ENCODE measurements at regions not wholly inside any gene's neighbourhood (a gene's known extent, or its start where the extent isn't known, plus 50 kb on each side); places are given as distances from the start of the nearest gene placed in this dataset.

DNA sequence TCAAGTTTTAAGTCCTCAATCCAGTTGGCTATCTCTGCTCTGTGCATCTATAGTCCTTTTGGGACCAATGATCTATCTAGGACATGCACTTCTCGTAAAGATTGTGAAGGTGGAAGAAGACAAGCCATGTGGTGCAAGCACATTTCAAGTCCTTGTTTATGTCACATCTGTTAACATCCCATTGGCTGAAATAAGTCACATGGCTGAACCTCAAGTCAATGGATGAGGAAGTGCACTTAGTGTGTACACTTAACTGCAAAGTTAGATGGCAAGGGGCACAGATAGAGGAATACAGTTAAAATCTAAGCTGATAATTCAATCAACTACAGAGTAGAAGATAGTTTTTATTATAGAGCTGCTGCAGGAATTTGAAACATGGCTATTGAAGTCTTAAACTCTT lies 362.8 kb upstream of the TBX3 start:
- DNase-seq (ENCODE audit: low spot score in 2 of 2), result no peak
- ATAC-seq, result no peak
- Mint-ChIP-seq H3K27ac (no peak overlapping the region), H3K9me3 (peaks cover 7 to 12% of the 10 kb centered on the region in 2 donors), H3K36me3 (no peaks in the 10 kb centered on the region)

DNA sequence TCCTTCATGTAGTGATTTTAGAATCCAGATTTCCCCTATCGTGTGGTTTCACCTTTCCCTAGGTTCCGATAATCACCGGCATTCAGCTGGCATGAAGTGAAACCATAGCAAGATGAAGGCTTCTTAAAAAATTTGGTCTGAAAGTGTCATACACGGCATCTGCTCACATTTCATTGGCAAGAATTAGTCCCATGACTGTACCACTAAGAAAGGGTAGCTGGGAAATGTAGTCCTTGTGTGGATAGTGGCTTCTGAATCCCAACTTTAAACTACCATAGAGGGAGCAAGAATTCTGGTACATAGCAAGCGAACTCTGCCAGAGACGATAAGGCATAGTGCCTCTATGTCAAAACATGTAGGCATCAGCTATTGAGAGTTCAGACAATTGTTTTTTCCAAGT lies 360.1 kb upstream of the TBX3 start:
- no peaks in the 10 kb centered on the region for H3K36me3 Mint-ChIP-seq
- peaks cover 7 to 16% of the 10 kb centered on the region in 2 donors for H3K9me3 Mint-ChIP-seq
- H3K27ac Mint-ChIP-seq, result no peak overlapping the region
- no peak for DNase-seq (ENCODE audit: low spot score in 2 of 2)
- ATAC-seq, result no peak

DNA sequence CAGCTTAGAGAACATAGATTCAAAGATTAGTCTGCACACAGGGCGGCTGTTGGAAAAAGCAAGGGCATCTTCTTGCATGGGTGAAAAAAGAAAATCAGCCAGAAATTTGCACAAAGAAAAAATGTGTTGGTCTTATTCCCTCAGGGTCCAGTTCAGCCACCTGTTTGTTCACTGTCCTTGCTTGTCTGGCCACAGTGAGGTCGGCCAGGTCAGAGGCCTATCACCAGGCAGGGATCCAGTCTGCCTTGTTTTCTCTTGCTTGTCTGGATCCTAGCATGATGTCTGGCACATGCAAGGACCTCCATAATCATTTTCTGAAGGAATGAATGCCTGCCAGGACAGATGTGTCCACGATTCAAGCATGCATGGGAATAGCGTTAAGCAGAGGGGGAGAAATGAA lies 359.1 kb upstream of the TBX3 start:
- Mint-ChIP-seq H3K27ac (no peak overlapping the region), H3K36me3 (no peaks in the 10 kb centered on the region), H3K9me3 (peaks cover 7 to 14% of the 10 kb centered on the region in 2 donors)
- no peak for ATAC-seq
- DNase-seq (ENCODE audit: low spot score in 2 of 2), result no peak

DNA sequence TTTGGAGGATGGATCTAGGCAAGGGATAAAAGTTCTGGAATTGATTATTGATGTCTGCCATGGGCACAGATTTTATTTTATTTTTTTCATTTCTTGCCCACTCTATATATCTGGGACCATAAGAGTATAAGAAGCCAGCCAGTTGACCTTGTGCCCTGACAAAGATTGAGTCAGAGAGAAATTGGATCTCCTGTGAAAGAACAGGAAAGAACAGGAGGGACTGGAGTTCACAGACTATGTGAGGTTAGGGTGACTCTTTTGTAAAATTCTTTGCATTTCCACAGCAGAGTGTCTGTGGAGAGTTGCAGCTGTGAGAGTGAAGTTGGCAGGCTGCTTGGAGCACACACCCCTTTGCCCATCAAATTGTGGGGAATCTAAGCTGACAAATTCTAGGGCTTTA lies 358.4 kb upstream of the TBX3 start:
- DNase-seq (ENCODE audit: low spot score in 2 of 2), result no peak
- ATAC-seq, result no peak
- Mint-ChIP-seq H3K9me3 (peaks cover 7 to 10% of the 10 kb centered on the region in 2 donors), H3K36me3 (no peaks in the 10 kb centered on the region), H3K27ac (no peak overlapping the region)

DNA sequence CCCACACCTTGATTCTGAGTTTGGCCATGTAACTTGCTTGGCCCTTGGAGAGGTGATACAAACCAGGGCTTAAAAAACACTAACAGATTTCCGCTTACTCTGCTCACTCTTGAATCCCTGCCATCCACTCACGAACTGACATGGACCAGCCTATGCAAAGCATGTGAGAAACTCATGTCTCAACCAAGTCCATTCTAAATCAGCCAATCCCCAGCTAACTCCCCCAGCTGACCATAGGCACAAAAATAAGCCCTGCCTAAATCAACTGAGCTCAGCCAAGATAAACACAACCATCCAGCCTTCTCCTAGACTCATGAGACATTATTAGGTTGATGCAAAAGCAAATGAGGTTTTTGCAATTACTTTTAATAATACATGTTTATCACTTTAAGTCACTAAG lies 353.9 kb upstream of the TBX3 start:
- peaks cover 7 to 21% of the 10 kb centered on the region in 2 donors for H3K9me3 Mint-ChIP-seq
- peaks cover 0 to 15% of the 10 kb centered on the region in 2 donors for H3K36me3 Mint-ChIP-seq
- no peak overlapping the region for H3K27ac Mint-ChIP-seq
- DNase-seq (ENCODE audit: low spot score in 2 of 2) (no peak), ATAC-seq (no peak)

DNA sequence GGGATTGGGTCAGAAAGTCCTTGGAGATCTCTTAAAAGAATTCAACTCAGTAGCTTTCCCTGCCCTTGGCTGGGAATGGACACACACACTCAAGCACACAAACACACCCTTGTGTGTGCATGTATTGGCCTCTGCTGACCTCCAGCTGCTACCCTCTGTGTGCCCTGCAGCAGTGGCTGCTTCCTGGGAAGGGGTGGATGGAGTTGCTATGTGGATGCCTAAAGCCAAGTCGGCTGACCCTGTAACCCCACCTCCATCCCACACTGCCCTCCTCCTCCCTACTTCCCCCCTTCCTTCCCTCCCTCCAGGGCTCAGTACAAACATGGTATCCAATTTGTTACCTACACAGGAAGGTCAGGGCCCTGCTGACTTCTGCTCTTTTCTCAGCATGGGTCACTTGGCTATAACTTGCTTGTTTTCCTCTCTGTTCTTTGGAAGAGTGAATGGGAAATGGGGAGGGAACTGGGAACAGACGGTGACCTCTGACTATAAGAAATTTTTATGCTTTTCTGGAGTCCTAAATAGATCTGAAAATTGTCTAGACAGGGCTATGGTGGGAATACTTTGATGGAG lies 351.6 kb upstream of the TBX3 start:
- peaks cover 0 to 15% of the 10 kb centered on the region in 2 donors for H3K36me3 Mint-ChIP-seq
- H3K9me3 Mint-ChIP-seq, result peaks cover 0 to 26% of the 10 kb centered on the region in 2 donors
- DNase-seq (ENCODE audit: low spot score in 2 of 2) (no peak), ATAC-seq (no peak)
- H3K27ac Mint-ChIP-seq, result no peak overlapping the region

DNA sequence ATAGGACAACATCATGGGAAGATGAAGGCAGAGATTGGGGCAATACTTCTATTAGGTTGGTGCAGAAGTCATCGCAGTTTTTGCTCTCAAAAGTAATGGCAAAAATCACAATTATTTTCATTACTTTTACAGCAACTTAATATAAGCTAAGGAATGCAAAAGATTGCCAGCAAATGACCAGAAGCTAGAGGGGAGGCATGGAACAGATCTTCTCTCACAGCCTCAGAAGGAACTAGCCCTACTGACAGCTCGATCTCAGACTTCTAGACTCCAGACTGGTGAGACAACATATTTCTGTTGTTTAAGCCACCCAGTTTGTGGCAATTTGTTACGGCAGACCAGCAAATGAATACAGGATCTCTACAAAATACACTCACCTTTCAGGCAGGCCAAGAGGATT lies 348.5 kb upstream of the TBX3 start:
- DNase-seq (ENCODE audit: low spot score in 2 of 2) (no peak), ATAC-seq (no peak)
- peaks cover 0 to 15% of the 10 kb centered on the region in 2 donors for H3K36me3 Mint-ChIP-seq
- peaks cover 0 to 26% of the 10 kb centered on the region in 2 donors for H3K9me3 Mint-ChIP-seq
- H3K27ac Mint-ChIP-seq, result no peak overlapping the region

DNA sequence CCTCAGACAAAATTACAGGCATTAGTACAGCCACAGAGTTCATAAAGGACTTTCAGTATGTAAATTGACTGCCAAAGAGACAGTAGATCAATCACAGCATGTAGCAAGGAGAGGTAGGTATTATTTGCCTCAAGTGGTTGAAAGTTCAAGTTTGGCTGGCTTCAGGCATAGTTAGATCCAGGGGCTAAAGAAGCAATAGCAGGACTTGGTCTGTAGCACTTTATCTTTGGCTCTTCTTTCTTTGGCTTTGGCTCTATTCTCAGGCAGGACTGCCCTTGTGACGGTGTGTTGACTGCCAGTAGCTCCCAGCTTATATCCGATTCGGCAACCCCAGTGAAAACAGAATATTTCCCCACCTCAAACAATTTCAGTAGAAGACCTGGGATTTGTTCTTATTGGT lies 346.0 kb upstream of the TBX3 start:
- DNase-seq (ENCODE audit: low spot score in 2 of 2), result no peak
- peaks cover 9 to 29% of the 10 kb centered on the region in 2 donors for H3K9me3 Mint-ChIP-seq

DNA sequence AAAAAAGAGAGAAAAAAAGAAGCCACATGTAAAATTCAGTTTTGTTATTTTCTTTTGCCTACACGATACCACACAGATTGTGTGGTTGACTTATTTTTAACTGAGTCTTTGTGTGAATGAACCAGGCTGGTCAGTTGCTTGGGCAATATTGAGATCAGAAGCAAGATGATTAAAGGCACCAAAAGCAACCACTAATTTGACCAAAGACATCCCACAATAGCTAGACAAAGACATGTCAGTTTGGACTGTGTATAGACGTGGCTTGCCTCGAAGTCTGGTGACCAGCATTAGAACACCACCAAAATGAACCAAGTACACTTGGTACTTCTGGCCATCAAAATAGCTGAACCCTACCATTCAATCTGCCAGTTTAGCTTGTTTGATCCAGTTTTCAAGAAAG lies 340.6 kb upstream of the TBX3 start:
- no peak for ATAC-seq
- no peak for DNase-seq (ENCODE audit: low spot score in 2 of 2)
- Mint-ChIP-seq H3K36me3 (no peaks in the 10 kb centered on the region), H3K27ac (no peak overlapping the region), H3K9me3 (peaks cover 23 to 35% of the 10 kb centered on the region in 2 donors)

More for the DNA sequence above, 346.0 kb upstream of the TBX3 start:
- Mint-ChIP-seq H3K36me3 (peaks cover 0 to 8% of the 10 kb centered on the region in 2 donors), H3K27ac (no peak overlapping the region)
- no peak for ATAC-seq

DNA sequence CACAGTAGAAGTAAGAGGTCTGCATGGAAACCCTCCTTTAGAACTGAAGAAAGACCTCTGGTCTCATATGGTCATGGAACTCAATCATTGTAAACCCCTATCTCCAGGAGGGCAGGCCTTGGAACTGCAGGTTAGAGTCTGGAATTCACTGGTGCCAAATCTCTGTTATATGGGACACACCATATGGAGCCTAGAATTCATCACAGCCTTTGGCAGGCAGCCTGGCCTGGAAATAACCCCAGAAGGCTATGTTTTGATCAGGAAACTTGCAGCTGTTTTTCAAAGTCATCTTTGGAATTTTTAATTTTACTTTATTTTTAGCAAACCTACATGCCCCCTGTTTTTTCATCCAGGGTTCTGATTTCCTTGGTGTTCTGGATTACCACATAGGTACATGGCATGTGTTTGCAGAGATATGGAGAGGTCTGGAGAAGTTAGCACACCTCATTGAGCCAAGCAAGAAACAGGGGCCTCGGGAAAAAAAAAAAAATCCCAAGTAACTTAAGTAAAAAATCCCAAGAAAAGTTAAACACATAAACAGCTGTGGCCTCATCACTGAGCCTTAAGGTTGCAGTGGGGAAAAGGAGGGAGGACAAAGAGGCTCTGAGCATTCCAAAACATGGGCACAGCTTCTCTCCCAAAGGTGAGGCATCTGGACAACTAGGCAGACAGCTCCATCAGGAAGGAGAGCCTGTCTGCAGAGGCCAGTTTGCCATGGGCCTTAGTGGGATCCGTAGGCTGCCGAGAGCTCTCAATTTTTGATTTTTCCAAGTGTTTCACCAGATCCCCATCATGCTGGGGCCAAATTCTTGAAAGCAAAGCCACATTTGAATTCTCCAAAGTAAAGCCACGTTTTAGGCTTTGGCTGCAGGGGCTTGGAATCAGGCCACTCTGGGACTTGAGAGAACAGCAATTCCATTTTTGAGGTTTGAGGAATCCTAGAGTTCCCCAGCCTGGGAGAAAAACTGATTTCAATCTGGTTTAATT lies 339.6 kb upstream of the TBX3 start:
- Mint-ChIP-seq H3K36me3 (peaks cover 0 to 4% of the 10 kb centered on the region in 2 donors), H3K9me3 (peaks cover 23 to 33% of the 10 kb centered on the region in 2 donors), H3K27ac (no peak overlapping the region)
- ATAC-seq, result no peak
- DNase-seq (ENCODE audit: low spot score in 2 of 2), result no peak

DNA sequence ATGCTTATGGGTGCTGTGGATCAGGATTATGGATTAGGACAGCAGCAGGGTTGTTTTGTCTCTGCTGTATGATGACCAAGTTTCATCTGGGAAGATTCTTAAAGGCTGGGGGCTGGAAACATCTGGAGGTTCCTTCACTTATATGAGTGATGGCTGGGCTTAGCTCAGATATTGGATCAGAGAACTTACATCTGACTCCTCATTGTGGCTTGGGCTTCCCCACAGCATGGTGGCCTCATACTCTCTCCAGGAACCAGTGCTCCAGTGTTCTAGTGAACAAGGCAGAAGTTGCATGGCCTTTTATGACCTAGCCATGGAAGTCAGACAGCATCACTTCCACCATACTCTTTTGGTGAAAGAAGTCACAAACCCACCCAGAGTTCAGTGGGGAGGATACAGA lies 336.1 kb upstream of the TBX3 start:
- no peak for DNase-seq (ENCODE audit: low spot score in 2 of 2)
- Mint-ChIP-seq H3K9me3 (peaks cover 21 to 37% of the 10 kb centered on the region in 2 donors), H3K27ac (no peak overlapping the region), H3K36me3 (peaks cover 0 to 19% of the 10 kb centered on the region in 2 donors)
- ATAC-seq, result no peak

DNA sequence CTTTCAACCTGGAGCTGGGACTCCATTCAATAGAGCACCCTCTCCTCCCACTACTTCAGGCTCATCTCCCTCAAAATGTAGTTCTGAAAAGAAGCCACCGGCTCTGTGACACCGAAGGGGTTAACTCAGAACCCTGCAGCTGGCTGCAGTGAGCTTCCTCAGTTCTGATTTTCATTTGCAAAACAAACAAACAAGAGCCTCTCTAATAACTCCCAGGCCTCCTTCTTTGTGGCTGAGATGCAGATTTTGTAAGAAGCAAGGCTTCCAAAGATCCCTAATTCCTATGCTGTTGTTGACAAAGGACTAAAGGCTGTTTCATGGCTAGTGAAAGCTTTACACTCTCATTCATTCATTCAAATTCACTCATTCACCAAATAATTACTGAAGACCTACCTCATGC lies 333.4 kb upstream of the TBX3 start:
- ATAC-seq, result no peak
- Mint-ChIP-seq H3K9me3 (peaks cover 29 to 40% of the 10 kb centered on the region in 2 donors), H3K36me3 (peaks cover 6 to 25% of the 10 kb centered on the region in 2 donors), H3K27ac (no peak overlapping the region)
- no peak for DNase-seq (ENCODE audit: low spot score in 2 of 2)

DNA sequence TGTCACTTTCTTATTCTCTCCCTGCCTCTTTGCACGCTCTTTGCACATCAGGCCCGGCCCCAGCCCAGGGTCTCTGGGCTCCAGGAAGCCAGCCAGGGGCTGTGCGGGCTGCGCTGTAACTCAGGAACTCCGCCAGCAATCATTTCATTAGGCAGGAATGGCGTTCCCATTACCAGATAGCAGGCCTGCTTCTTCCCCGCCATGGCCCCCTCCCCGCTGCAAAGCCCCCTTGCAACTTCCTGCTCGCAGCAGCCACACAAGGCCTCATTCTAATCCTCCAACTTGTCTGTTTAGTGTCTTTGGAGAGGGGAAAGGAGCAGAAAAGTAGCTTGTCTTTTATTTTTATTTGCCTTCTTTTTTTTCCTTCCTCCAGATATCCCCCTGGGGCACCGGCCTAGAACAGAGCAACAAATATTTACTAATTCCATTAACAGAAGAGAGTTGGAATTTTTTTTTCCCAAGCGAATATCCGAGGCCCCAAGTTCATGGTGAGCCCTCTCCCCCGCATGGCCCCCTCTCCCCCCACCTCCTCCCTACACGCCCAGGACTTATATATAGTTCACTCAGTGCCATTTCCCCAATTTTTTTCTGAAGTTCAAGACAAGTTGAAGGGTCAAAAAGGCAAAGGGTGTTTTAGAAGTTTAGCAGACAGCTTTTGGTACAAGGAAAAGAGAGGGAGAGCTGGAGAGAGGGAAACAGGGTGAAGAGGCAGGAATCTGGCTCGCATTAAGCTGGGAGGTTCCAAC lies 329.4 kb upstream of the TBX3 start:
- no peak overlapping the region for H3K27ac Mint-ChIP-seq
- no peak for DNase-seq (ENCODE audit: low spot score in 2 of 2)
- ATAC-seq, result no peak
- H3K9me3 Mint-ChIP-seq, result peaks cover 38 to 43% of the 10 kb centered on the region in 2 donors
- peaks cover 6 to 20% of the 10 kb centered on the region in 2 donors for H3K36me3 Mint-ChIP-seq

DNA sequence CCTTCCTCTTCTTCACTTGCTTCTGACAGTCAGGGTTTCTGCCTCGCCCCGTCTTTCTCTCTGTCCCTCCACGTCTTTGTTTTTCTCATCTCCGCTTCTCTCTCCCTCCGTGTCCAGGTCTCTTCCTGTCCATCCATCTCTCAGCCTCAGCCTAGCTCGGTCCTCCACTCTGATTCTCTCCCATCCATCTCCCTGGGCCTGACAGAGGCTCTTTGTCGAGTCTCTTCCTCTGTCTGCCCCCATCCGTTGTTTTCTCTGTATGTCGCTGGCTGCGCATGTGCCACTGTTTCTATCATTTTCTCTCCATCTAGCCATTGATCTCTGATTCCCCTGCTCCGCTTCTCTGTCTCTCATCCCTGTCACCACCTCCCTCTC lies 328.9 kb upstream of the TBX3 start:
- peaks cover 6 to 19% of the 10 kb centered on the region in 2 donors for H3K36me3 Mint-ChIP-seq
- ATAC-seq, result no peak

DNA sequence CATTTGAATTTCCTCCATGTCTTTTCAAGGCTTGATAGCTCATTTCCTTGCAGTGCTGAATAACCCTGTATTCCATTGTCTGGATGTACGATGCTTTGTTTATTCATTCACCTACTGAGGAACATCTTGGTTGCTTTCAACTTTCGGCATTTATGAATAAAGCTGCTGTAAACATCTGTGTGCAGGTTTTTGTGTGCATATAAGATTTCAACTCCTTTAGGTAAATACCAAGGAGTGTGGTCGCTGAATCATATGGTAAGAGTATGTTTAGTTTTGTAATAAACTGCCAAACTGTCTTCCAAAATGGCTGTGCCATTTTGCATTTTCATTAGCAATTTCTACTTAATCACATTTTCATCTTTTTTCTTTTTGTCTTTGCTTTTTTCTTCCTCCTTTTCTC lies 327.7 kb upstream of the TBX3 start:
- Mint-ChIP-seq H3K27ac (no peak overlapping the region), H3K9me3 (peaks cover 31 to 34% of the 10 kb centered on the region in 2 donors), H3K36me3 (peaks cover 6 to 10% of the 10 kb centered on the region in 2 donors)
- ATAC-seq, result no peak
- DNase-seq (ENCODE audit: low spot score in 2 of 2), result no peak

More for the DNA sequence above, 328.9 kb upstream of the TBX3 start:
- peaks cover 33 to 40% of the 10 kb centered on the region in 2 donors for H3K9me3 Mint-ChIP-seq
- no peak for DNase-seq (ENCODE audit: low spot score in 2 of 2)
- H3K27ac Mint-ChIP-seq, result no peak overlapping the region

DNA sequence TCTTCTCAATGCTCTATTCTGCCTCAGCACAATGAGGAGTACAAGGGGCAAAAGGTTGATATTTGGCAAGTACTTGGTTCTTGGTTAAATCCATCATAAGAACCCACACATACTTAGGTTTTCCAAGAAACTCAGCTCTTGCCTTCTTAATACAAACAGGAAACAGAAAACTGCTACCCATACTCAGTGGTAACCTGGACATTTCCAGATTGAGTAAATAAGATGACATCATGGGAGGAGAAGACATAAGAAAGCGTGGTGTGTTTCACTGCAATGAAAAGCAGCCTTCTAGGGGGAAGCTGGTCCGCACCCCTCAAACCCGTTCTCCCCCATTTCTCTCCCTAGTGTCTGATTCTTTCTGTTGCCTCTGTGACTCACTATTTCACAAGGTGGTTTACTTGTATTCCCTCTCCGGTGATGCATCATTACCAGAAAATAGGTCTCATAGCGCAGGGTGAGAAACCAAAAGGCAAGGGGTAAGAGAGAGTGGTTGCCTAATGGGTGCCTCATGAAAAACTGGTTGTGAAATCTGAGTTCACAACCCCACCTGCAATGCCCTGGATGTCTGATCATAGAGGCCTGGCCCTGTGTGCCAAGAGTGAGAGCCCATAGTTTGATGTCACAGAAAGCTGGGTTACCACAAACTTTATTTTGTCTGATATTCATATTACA lies 326.5 kb upstream of the TBX3 start:
- ATAC-seq (no peak), DNase-seq (ENCODE audit: low spot score in 2 of 2) (no peak)
- Mint-ChIP-seq H3K36me3 (peaks cover 6 to 11% of the 10 kb centered on the region in 2 donors), H3K9me3 (peaks cover 38 to 39% of the 10 kb centered on the region in 2 donors), H3K27ac (no peak overlapping the region)

Measured in activated naive CD4-positive, alpha-beta T cell treated with anti-CD3 and anti-CD28 coated beads, Interleukin-2, amount 50 U/mL, for 72 hours (primary cell).